Activated CD4-positive, alpha-beta memory T cell treated with anti-CD3 and anti-CD28 coated beads, Interleukin-2, amount 10 ng/mL, durations not matched to agents 7 days and 5 days (primary cell): ENCODE measurements at regions not wholly inside any gene's neighbourhood (a gene's known extent, or its start where the extent isn't known, plus 50 kb on each side); places are given as distances from the start of the nearest gene placed in this dataset.

Experiments
- CTCF ChIA-PET: fragments of 350-600 bp; sonication (Branson Sonifier 250); formaldehyde crosslinking; loops from one replicate; lab custom pipeline; 2021; ENCODE audit warnings: antibody characterized with exemption, inconsistent platforms; lab: Charles Lee
- POLR2A ChIA-PET: fragments of 350-600 bp; sonication (Branson Sonifier 250); formaldehyde crosslinking; loops from one replicate; lab custom pipeline; 2021; ENCODE audit warnings: antibody characterized with exemption; lab: Charles Lee
- DNase-seq: peaks from one replicate; pipeline ENCODE4 v3.0.0-alpha.2; 2020
- H3K27ac Mint-ChIP-seq: one replicate; pipeline ENCODE4 v1.8.0; 2021; ENCODE audit warnings: mild to moderate bottlenecking, mixed read lengths
- H3K27me3 Mint-ChIP-seq: one replicate; pipeline ENCODE4 v1.8.0; 2021; ENCODE audit warnings: mixed read lengths
- H3K36me3 Mint-ChIP-seq: one replicate; pipeline ENCODE4 v1.8.0; 2021; ENCODE audit warnings: low read depth, mixed read lengths
- H3K4me1 Mint-ChIP-seq: one replicate; pipeline ENCODE4 v1.8.0; 2021; ENCODE audit warnings: mixed read lengths
- H3K4me3 Mint-ChIP-seq: one replicate; pipeline ENCODE4 v1.8.0; 2021; ENCODE audit warnings: mild to moderate bottlenecking, mixed read lengths
- H3K9me3 Mint-ChIP-seq: one replicate; pipeline ENCODE4 v1.8.0; 2021; ENCODE audit warnings: mixed read lengths

DNA sequence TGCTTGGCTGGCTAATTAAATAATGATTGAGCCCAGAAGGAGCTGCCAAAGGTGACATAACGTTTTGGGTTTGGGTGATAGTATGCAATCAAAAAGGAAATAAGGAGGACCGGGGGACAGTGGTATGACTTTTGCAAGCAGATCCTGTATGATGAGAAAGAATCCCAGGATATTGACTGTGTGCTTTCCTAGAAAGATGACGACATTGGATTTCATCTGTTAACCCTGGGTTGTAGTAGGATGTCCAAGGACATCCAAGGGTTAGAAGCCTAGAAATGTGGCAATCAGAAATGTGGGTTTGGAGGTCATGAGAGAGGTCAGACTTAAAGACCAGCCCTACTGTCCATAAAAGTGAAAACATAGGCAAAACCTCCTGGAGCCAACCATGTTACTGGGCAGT lies 50.3 kb upstream of the HMHB1 start:
- peaks cover 3% of the 10 kb centered on the region for H3K36me3 Mint-ChIP-seq
- POLR2A ChIA-PET: no interaction called here
- H3K9me3 Mint-ChIP-seq: peaks cover 2% of the 10 kb centered on the region
- no peak overlapping the region for H3K4me3 Mint-ChIP-seq
- CTCF ChIA-PET: no interaction called here
- H3K27me3 Mint-ChIP-seq: peaks cover 4% of the 10 kb centered on the region
- DNase-seq: no peak
- H3K27ac Mint-ChIP-seq: no peak overlapping the region
- H3K4me1 Mint-ChIP-seq: peaks cover 24% of the 10 kb centered on the region

- Mint-ChIP-seq H3K9me3 (peaks cover 2% of the 10 kb centered on the region), H3K4me3 (no peak overlapping the region), H3K4me1 (peaks cover 24% of the 10 kb centered on the region), H3K27ac (no peak overlapping the region), H3K36me3 (peaks cover 3% of the 10 kb centered on the region), H3K27me3 (peaks cover 4% of the 10 kb centered on the region)
- ChIA-PET POLR2A (no interaction called here), CTCF (no interaction called here)
- no peak for DNase-seq
These were observed 51.2 kb upstream of the HMHB1 start for GRCh38 chr5:143760755-143761154.

DNA sequence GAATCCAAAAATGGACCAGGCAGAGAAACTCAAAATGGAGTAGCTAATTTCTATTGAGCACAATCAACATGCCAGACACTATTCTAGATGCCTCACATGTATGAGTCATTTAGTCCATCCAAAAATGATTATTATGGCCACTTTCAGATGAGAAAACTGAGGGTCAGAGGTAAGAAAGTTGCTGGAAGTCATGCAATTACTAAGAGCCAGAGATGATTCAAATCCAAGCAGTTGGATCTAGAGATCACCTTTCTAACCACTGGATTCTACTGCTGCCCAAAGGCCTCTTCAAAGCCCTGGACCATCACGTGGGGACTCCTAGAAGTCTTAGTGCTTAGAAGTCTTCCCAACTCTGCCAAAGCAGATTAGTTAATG lies 51.8 kb upstream of the HMHB1 start:
- Mint-ChIP-seq H3K4me1 (peaks cover 24% of the 10 kb centered on the region), H3K36me3 (peaks cover 3% of the 10 kb centered on the region), H3K9me3 (peaks cover 2% of the 10 kb centered on the region), H3K27ac (no peak overlapping the region), H3K27me3 (peaks cover 4% of the 10 kb centered on the region), H3K4me3 (no peak overlapping the region)
- no peak for DNase-seq
- CTCF ChIA-PET: no interaction called here
- POLR2A ChIA-PET: no interaction called here

- no peak for DNase-seq
- POLR2A ChIA-PET: interaction anchor here (0.6 kb wide), 1 partner anchor 355 kb away, joined by 3 read pairs; no protein-coding TSS in a partner anchor
- peaks cover 3% of the 10 kb centered on the region for H3K36me3 Mint-ChIP-seq
- H3K27me3 Mint-ChIP-seq: peaks cover 4% of the 10 kb centered on the region
- H3K4me1 Mint-ChIP-seq: peaks cover 24% of the 10 kb centered on the region
- peaks cover 2% of the 10 kb centered on the region for H3K9me3 Mint-ChIP-seq
- CTCF ChIA-PET: interaction anchor here (0.7 to 1.0 kb wide), 2 partner anchors 356 to 757 kb away, joined by 3 read pairs; no protein-coding TSS in a partner anchor
- H3K27ac Mint-ChIP-seq: peak overlapping the region; percentile 48
- H3K4me3 Mint-ChIP-seq: no peak overlapping the region
These were observed 52.4 kb upstream of the HMHB1 start for GRCh38 chr5:143759396-143760130.

GRCh38 chr5:143758750-143759149 lies 53.2 kb upstream of the HMHB1 start:
- POLR2A ChIA-PET: interaction anchor here (0.6 kb wide), 1 partner anchor 354 kb away, joined by 3 read pairs; no protein-coding TSS in a partner anchor
- H3K27ac Mint-ChIP-seq: peak overlapping the region; percentile 48
- no peak for DNase-seq
- H3K9me3 Mint-ChIP-seq: peaks cover 2% of the 10 kb centered on the region
- H3K4me3 Mint-ChIP-seq: no peak overlapping the region
- no peaks in the 10 kb centered on the region for H3K27me3 Mint-ChIP-seq
- peaks cover 3% of the 10 kb centered on the region for H3K36me3 Mint-ChIP-seq
- H3K4me1 Mint-ChIP-seq: peaks cover 24% of the 10 kb centered on the region
- CTCF ChIA-PET: interaction anchor here (0.7 to 1.0 kb wide), 2 partner anchors 355 to 756 kb away, joined by 3 read pairs; no protein-coding TSS in a partner anchor

GRCh38 chr5:143758015-143758414 lies 53.9 kb upstream of the HMHB1 start:
- no peaks in the 10 kb centered on the region for H3K27me3 Mint-ChIP-seq
- H3K36me3 Mint-ChIP-seq: peaks cover 3% of the 10 kb centered on the region
- CTCF ChIA-PET: interaction anchor here (1.0 kb wide), 1 partner anchor 354 kb away, joined by 3 read pairs; no protein-coding TSS in a partner anchor
- no peak overlapping the region for H3K4me3 Mint-ChIP-seq
- peaks cover 2% of the 10 kb centered on the region for H3K9me3 Mint-ChIP-seq
- H3K27ac Mint-ChIP-seq: no peak overlapping the region
- POLR2A ChIA-PET: no interaction called here
- peaks cover 24% of the 10 kb centered on the region for H3K4me1 Mint-ChIP-seq
- DNase-seq: no peak

DNA sequence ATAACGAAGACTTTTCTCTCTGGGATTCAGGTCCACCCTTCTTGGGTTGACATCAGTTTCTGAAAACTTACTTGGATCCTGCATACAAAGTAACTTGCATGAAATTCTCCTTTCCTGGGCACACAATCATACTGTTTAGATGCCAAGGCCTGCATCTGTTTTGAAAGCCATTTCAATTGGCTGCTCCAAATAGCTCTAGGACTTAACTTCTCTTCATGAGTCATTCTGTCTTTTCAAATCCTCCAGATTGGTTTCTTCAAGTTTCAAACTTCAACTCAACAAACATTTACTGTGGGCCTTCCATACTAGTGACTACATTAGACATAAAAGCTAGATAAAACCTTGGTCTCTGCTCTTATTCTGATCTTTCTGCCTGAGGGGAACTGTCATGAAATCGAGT lies 54.8 kb upstream of the HMHB1 start:
- ChIA-PET POLR2A (no interaction called here), CTCF (no interaction called here)
- Mint-ChIP-seq H3K36me3 (peaks cover 3% of the 10 kb centered on the region), H3K27ac (no peak overlapping the region), H3K4me1 (peaks cover 24% of the 10 kb centered on the region), H3K9me3 (no peaks in the 10 kb centered on the region), H3K4me3 (no peak overlapping the region), H3K27me3 (no peaks in the 10 kb centered on the region)
- no peak for DNase-seq

DNA sequence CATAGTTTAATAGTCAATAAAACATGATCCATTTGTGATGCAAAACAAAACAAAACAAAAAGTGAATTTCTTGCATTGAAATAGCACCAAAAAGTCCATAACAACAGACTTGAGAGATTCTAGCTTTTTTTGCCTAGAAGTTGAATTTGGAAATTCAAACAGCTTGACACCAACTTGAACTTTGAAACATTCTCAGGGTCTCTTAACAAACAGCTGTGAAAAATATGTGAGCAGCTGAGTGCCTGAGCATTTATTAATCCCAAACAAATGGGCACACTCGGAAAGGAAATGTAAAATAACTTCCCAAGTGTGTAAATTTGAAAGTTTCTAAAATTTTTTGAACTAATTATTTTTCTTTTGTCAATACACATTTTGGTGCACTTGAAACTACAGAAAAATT lies 56.0 kb upstream of the HMHB1 start:
- no peak for DNase-seq
- Mint-ChIP-seq H3K4me1 (peaks cover 24% of the 10 kb centered on the region), H3K4me3 (no peak overlapping the region), H3K27ac (no peak overlapping the region), H3K36me3 (peaks cover 3% of the 10 kb centered on the region), H3K9me3 (no peaks in the 10 kb centered on the region), H3K27me3 (no peaks in the 10 kb centered on the region)
- ChIA-PET POLR2A (no interaction called here), CTCF (no interaction called here)

- Mint-ChIP-seq H3K4me1 (peaks cover 3% of the 10 kb centered on the region), H3K36me3 (no peaks in the 10 kb centered on the region), H3K9me3 (no peaks in the 10 kb centered on the region), H3K4me3 (no peak overlapping the region), H3K27me3 (no peaks in the 10 kb centered on the region), H3K27ac (no peak overlapping the region)
- ChIA-PET CTCF (no interaction called here), POLR2A (no interaction called here)
- no peak for DNase-seq
These were observed 59.7 kb upstream of the HMHB1 start for GRCh38 chr5:143752165-143752850.

- Mint-ChIP-seq H3K9me3 (no peaks in the 10 kb centered on the region), H3K4me3 (no peak overlapping the region), H3K36me3 (no peaks in the 10 kb centered on the region), H3K4me1 (no peaks in the 10 kb centered on the region), H3K27ac (no peak overlapping the region), H3K27me3 (no peaks in the 10 kb centered on the region)
- DNase-seq: no peak
- CTCF ChIA-PET: no interaction called here
- POLR2A ChIA-PET: no interaction called here
These were observed 60.6 kb upstream of the HMHB1 start for GRCh38 chr5:143751342-143751741.

GRCh38 chr5:143749581-143750205 lies 62.3 kb upstream of the HMHB1 start:
- H3K9me3 Mint-ChIP-seq: no peaks in the 10 kb centered on the region
- CTCF ChIA-PET: no interaction called here
- DNase-seq: no peak

DNA sequence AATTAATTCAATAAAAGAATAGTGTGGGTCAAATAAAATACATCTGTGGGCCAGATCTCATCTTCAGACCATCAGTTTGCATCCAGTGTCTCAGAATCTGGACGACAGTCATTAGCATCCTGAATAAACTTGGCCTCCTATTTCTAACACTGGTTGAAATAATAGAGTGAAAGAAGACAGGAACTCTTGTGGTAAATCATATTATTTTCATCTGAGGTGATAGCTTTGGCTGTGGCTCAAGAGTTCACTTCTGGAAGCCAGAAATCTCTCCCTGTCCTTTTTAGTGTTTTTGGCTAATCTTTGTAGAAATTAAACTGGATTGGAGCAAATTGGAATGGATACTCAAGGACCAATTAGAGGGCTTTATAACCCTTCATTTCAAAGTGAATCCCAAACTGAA lies 63.4 kb upstream of the HMHB1 start:
- POLR2A ChIA-PET: no interaction called here
- DNase-seq: no peak
- Mint-ChIP-seq H3K27ac (no peak overlapping the region), H3K4me1 (no peaks in the 10 kb centered on the region), H3K36me3 (no peaks in the 10 kb centered on the region), H3K27me3 (no peaks in the 10 kb centered on the region), H3K4me3 (no peak overlapping the region), H3K9me3 (no peaks in the 10 kb centered on the region)
- CTCF ChIA-PET: no interaction called here

More at GRCh38 chr5:143749581-143750205, 62.3 kb upstream of the HMHB1 start:
- no peak overlapping the region for H3K27ac Mint-ChIP-seq
- H3K4me1 Mint-ChIP-seq: no peaks in the 10 kb centered on the region
- H3K36me3 Mint-ChIP-seq: no peaks in the 10 kb centered on the region
- no peak overlapping the region for H3K4me3 Mint-ChIP-seq
- POLR2A ChIA-PET: no interaction called here
- no peaks in the 10 kb centered on the region for H3K27me3 Mint-ChIP-seq

GRCh38 chr5:143742951-143743350 lies 69.0 kb upstream of the HMHB1 start:
- H3K36me3 Mint-ChIP-seq: peaks cover 2% of the 10 kb centered on the region
- DNase-seq: no peak
- no peaks in the 10 kb centered on the region for H3K9me3 Mint-ChIP-seq
- no peaks in the 10 kb centered on the region for H3K27me3 Mint-ChIP-seq
- H3K27ac Mint-ChIP-seq: no peak overlapping the region
- POLR2A ChIA-PET: no interaction called here
- H3K4me3 Mint-ChIP-seq: no peak overlapping the region
- peaks cover 17% of the 10 kb centered on the region for H3K4me1 Mint-ChIP-seq
- CTCF ChIA-PET: no interaction called here
